ENCODE measurements at regions not wholly inside any gene's neighbourhood (a gene's known extent, or its start where the extent isn't known, plus 50 kb on each side); places are given as distances from the start of the nearest gene placed in this dataset.

GRCh38 chr5:72658161-72658560, 151.0 kb upstream of the ZNF366 start:
- TF ChIP-seq POLR2A (IDR thresholded peaks at IDR 0.05; ENCODE audit: low read length) (no peak), GATA1 (IDR thresholded peaks at IDR 0.05; ENCODE audit: low read depth, low read length) (no peak)
